Keratinocyte (primary cell): ENCODE measurements at regions not wholly inside any gene's neighbourhood (a gene's known extent, or its start where the extent isn't known, plus 50 kb on each side); places are given as distances from the start of the nearest gene placed in this dataset.

Experiments
- DNase-seq: peaks from one replicate; pipeline ENCODE4 v3.0.0-alpha.2; 2011; ENCODE audit warnings: low read depth, missing footprints, low spot score
- FAIRE-seq: peaks from 2 replicates; lab custom pipeline; 2011; peaks lifted over from hg19 to GRCh38; lab: Jason Lieb, UNC
- H2AFZ ChIP-seq: 2 replicates; pipeline ENCODE4 v1.6.0; 2012; ENCODE audit warnings: low read length, control low read depth, inconsistent platforms; ENCODE audit not compliant: control insufficient read depth
- H3K27ac ChIP-seq: 2 replicates; pipeline ENCODE4 v1.5.1; 2011; ENCODE audit warnings: low read length; ENCODE audit not compliant: control insufficient read depth, insufficient read depth
- H3K27me3 ChIP-seq: 3 replicates; pipeline ENCODE4 v1.6.0; 2011; ENCODE audit warnings: low read length; ENCODE audit not compliant: control insufficient read depth, insufficient read depth; ENCODE audit errors: extremely low read depth
- H3K36me3 ChIP-seq, 2 experiments: 2 replicates in 1 of 2; 3 replicates in 1 of 2; pipeline ENCODE4 v1.5.1; 2011; ENCODE audit warnings: low read length in 2 of 2, mild to moderate bottlenecking in 1 of 2; ENCODE audit not compliant: control insufficient read depth in 2 of 2, insufficient read depth in 2 of 2; ENCODE audit errors: extremely low read depth in 1 of 2
- H3K4me1 ChIP-seq: 3 replicates; pipeline ENCODE4 v1.5.1; 2011; ENCODE audit warnings: low read length; ENCODE audit not compliant: control insufficient read depth, insufficient read depth; ENCODE audit errors: extremely low read depth
- H3K4me2 ChIP-seq: 3 replicates; pipeline ENCODE4 v1.6.0; 2011; ENCODE audit warnings: low read depth, low read length; ENCODE audit not compliant: control insufficient read depth, insufficient read depth; ENCODE audit errors: extremely low read depth
- H3K4me3 ChIP-seq, 3 experiments: fragments of 200-600 bp in 1 of 3; sonication (generic) in 1 of 3; 2 replicates in 2 of 3; 3 replicates in 1 of 3; pipeline ENCODE4 v1.5.1; 2011 to 2016; ENCODE audit warnings: low read length in 3 of 3, mild to moderate bottlenecking in 3 of 3, control low read depth in 2 of 3, inconsistent platforms in 1 of 3, low read depth in 1 of 3, mixed read lengths in 1 of 3, mixed run types in 1 of 3, moderate library complexity in 1 of 3; ENCODE audit not compliant: control insufficient read depth in 2 of 3, insufficient read depth in 2 of 3; ENCODE audit errors: extremely low read depth in 1 of 3
- H3K79me2 ChIP-seq: 2 replicates; pipeline ENCODE4 v1.6.0; 2012; ENCODE audit warnings: low read length; ENCODE audit not compliant: control insufficient read depth, insufficient read depth
- H3K9ac ChIP-seq: 3 replicates; pipeline ENCODE4 v1.6.0; 2011; ENCODE audit warnings: low read length; ENCODE audit not compliant: control insufficient read depth, insufficient read depth; ENCODE audit errors: extremely low read depth
- H3K9me1 ChIP-seq: 3 replicates; pipeline ENCODE4 v1.6.0; 2011; ENCODE audit warnings: low read length; ENCODE audit not compliant: control insufficient read depth, insufficient read depth; ENCODE audit errors: extremely low read depth
- H3K9me3 ChIP-seq: 2 replicates; pipeline ENCODE4 v1.5.1; 2012; ENCODE audit warnings: low read depth, low read length; ENCODE audit not compliant: control insufficient read depth
- H4K20me1 ChIP-seq: 3 replicates; pipeline ENCODE4 v1.6.0; 2011; ENCODE audit warnings: low read length; ENCODE audit not compliant: control insufficient read depth, insufficient read depth; ENCODE audit errors: extremely low read depth
- CTCF ChIP-seq, 3 experiments: IDR thresholded peaks in 1 of 3; conservative IDR thresholded peaks in 1 of 3; optimal IDR thresholded peaks in 1 of 3; 2 replicates in 2 of 3; 3 replicates in 1 of 3; pipeline versions ENCODE3 to v1.5.1; 2011; ENCODE audit warnings: low read length in 3 of 3, mild to moderate bottlenecking in 3 of 3, moderate library complexity in 2 of 3, control low read depth in 1 of 3, inconsistent platforms in 1 of 3; ENCODE audit not compliant: insufficient read depth in 2 of 3; ENCODE audit errors: extremely low read depth in 1 of 3
- EZH2 ChIP-seq: IDR thresholded peaks from one replicate; pipeline ENCODE4 v1.6.1; 2012; ENCODE audit warnings: inconsistent platforms, mild to moderate bottlenecking, low read length, moderate library complexity
- dilution Hi-C: fragments of 300-500 bp; cut with MboI; formaldehyde crosslinking; loops from one replicate; pipeline ENCODE4 v1.7.0; 2020; ENCODE audit warnings: low sequenced_read_pairs; ENCODE audit not compliant: extremely low pct_ligation_motif_present

GRCh38 chr1:193417403-193417802, 231.0 kb upstream of the B3GALT2 start:
- no peaks in the 10 kb centered on the region for H3K36me3 ChIP-seq
- no peaks in the 10 kb centered on the region for H3K27me3 ChIP-seq
- FAIRE-seq (no peak), DNase-seq (no peak)
- no peaks in the 10 kb centered on the region for H3K9me1 ChIP-seq
- H3K4me2 ChIP-seq: no peak overlapping the region
- no peaks in the 10 kb centered on the region for H4K20me1 ChIP-seq
- TF ChIP-seq CTCF (optimal IDR thresholded peaks at IDR 0.05 in 1 of 3, IDR thresholded peaks at IDR 0.05 in 1 of 3, conservative IDR thresholded peaks at IDR 0.05 in 1 of 3; ENCODE audit: extremely low read depth in 1 of 3, insufficient read depth in 2 of 3, low read length in 3 of 3) (no peak), EZH2 (no peak)
- H2AFZ ChIP-seq: no peak overlapping the region
- H3K27ac ChIP-seq: no peak overlapping the region
- no peak overlapping the region for H3K4me3 ChIP-seq
- dilution Hi-C loops: no loop called here
- H3K79me2 ChIP-seq: no peaks in the 10 kb centered on the region
- H3K9me3 ChIP-seq: no peaks in the 10 kb centered on the region
- no peak overlapping the region for H3K9ac ChIP-seq
- no peaks in the 10 kb centered on the region for H3K4me1 ChIP-seq

GRCh38 chr1:193416226-193417024, 230.0 kb upstream of the B3GALT2 start:
- no peaks in the 10 kb centered on the region for H3K79me2 ChIP-seq
- H3K9ac ChIP-seq: no peak overlapping the region
- FAIRE-seq: no peak
- no peak overlapping the region for H3K4me3 ChIP-seq
- H3K27ac ChIP-seq: no peak overlapping the region
- H3K4me1 ChIP-seq: no peaks in the 10 kb centered on the region
- H3K4me2 ChIP-seq: no peak overlapping the region
- H3K9me3 ChIP-seq: no peaks in the 10 kb centered on the region
- H3K36me3 ChIP-seq: no peaks in the 10 kb centered on the region
- no peak for TF ChIP-seq CTCF (optimal IDR thresholded peaks at IDR 0.05 in 1 of 3, IDR thresholded peaks at IDR 0.05 in 1 of 3, conservative IDR thresholded peaks at IDR 0.05 in 1 of 3; ENCODE audit: extremely low read depth in 1 of 3, insufficient read depth in 2 of 3, low read length in 3 of 3)
- no peak for TF ChIP-seq EZH2
- H4K20me1 ChIP-seq: no peaks in the 10 kb centered on the region
- DNase-seq: no peak
- H2AFZ ChIP-seq: no peak overlapping the region
- H3K27me3 ChIP-seq: no peaks in the 10 kb centered on the region
- dilution Hi-C loops: no loop called here
- no peaks in the 10 kb centered on the region for H3K9me1 ChIP-seq
